H9 (cell line): ENCODE measurements at regions not wholly inside any gene's neighbourhood (a gene's known extent, or its start where the extent isn't known, plus 50 kb on each side); places are given as distances from the start of the nearest gene placed in this dataset.

ENCODE experiments used
- DNase-seq: peaks from one replicate; pipeline ENCODE4 v3.0.0-alpha.2; 2017
- H2AFZ ChIP-seq: one replicate; pipeline ENCODE4 v1.6.1; 2013; ENCODE audit warnings: mild to moderate bottlenecking, low read length, control low read depth, moderate library complexity
- H2AK5ac ChIP-seq: 2 replicates; pipeline ENCODE4 v1.6.1; 2013; ENCODE audit warnings: low read length, control low read depth, mixed read lengths; ENCODE audit not compliant: insufficient read length
- H2BK120ac ChIP-seq: one replicate; pipeline ENCODE4 v1.6.1; 2013; ENCODE audit warnings: low read depth, mild to moderate bottlenecking, low read length, control low read depth, inconsistent platforms; ENCODE audit not compliant: poor library complexity, severe bottlenecking
- H2BK12ac ChIP-seq: 2 replicates; pipeline ENCODE4 v1.6.1; 2013; ENCODE audit warnings: low read length, control low read depth, mixed read lengths, low read depth; ENCODE audit not compliant: insufficient read length
- H2BK15ac ChIP-seq: 2 replicates; pipeline ENCODE4 v1.6.1; 2013; ENCODE audit warnings: low read depth, low read length, control low read depth
- H2BK20ac ChIP-seq: one replicate; pipeline ENCODE4 v1.6.1; 2013; ENCODE audit warnings: low read depth, mild to moderate bottlenecking, low read length, control low read depth, inconsistent platforms; ENCODE audit not compliant: poor library complexity, severe bottlenecking
- H2BK5ac ChIP-seq: 2 replicates; pipeline ENCODE4 v1.6.1; 2013; ENCODE audit warnings: low read length, control low read depth, mixed read lengths; ENCODE audit not compliant: insufficient read length
- H3K14ac ChIP-seq: 2 replicates; pipeline ENCODE4 v1.6.1; 2013; ENCODE audit warnings: low read length, control low read depth; ENCODE audit not compliant: insufficient read depth
- H3K18ac ChIP-seq: 2 replicates; pipeline ENCODE4 v1.6.1; 2013; ENCODE audit warnings: low read depth, mild to moderate bottlenecking, mixed read lengths, low read length, control low read depth; ENCODE audit not compliant: insufficient read length
- H3K23ac ChIP-seq: 2 replicates; pipeline ENCODE4 v1.6.1; 2013; ENCODE audit warnings: low read length, control low read depth, mixed read lengths, low read depth; ENCODE audit not compliant: insufficient read length
- H3K23me2 ChIP-seq: 2 replicates; pipeline ENCODE4 v1.6.1; 2013; ENCODE audit warnings: low read depth, mild to moderate bottlenecking, mixed read lengths, low read length, control low read depth; ENCODE audit not compliant: insufficient read length, poor library complexity, severe bottlenecking
- H3K27ac ChIP-seq: 2 replicates; pipeline ENCODE4 v1.5.1; 2013; ENCODE audit warnings: low read length, control low read depth, mixed read lengths, low read depth; ENCODE audit not compliant: insufficient read length
- H3K27me3 ChIP-seq: 2 replicates; pipeline ENCODE4 v1.6.1; 2013; ENCODE audit warnings: low read length, control low read depth, inconsistent platforms; ENCODE audit not compliant: insufficient read depth
- H3K4ac ChIP-seq: 2 replicates; pipeline ENCODE4 v1.6.1; 2013; ENCODE audit warnings: low read depth, mild to moderate bottlenecking, control low read depth, inconsistent platforms, low read length, moderate library complexity
- H3K4me1 ChIP-seq: 2 replicates; pipeline ENCODE4 v1.6.1; 2013; ENCODE audit warnings: low read length, control low read depth, inconsistent platforms; ENCODE audit not compliant: insufficient read depth
- H3K4me2 ChIP-seq: 2 replicates; pipeline ENCODE4 v1.6.1; 2013; ENCODE audit warnings: low read length, control low read depth, mixed read lengths; ENCODE audit not compliant: insufficient read length, insufficient read depth
- H3K56ac ChIP-seq: 2 replicates; pipeline ENCODE4 v1.6.1; 2013; ENCODE audit warnings: low read depth, mild to moderate bottlenecking, mixed read lengths, low read length, control low read depth; ENCODE audit not compliant: insufficient read length
- H3K79me1 ChIP-seq: 2 replicates; pipeline ENCODE4 v1.6.1; 2013; ENCODE audit warnings: low read depth, mild to moderate bottlenecking, moderate library complexity, low read length, control low read depth, inconsistent platforms; ENCODE audit not compliant: insufficient read depth, poor library complexity, severe bottlenecking
- H3K79me2 ChIP-seq: 2 replicates; pipeline ENCODE4 v1.6.1; 2013; ENCODE audit warnings: low read length, control low read depth, inconsistent platforms; ENCODE audit not compliant: insufficient read depth
- H3K9ac ChIP-seq: 2 replicates; pipeline ENCODE4 v1.6.1; 2013; ENCODE audit warnings: low read length, control low read depth, mixed read lengths; ENCODE audit not compliant: insufficient read length; ENCODE audit errors: extremely low read depth
- H3K9me3 ChIP-seq: one replicate; pipeline ENCODE4 v1.6.1; 2013; ENCODE audit warnings: low read depth, low read length, inconsistent platforms; ENCODE audit not compliant: control insufficient read depth
- H3T11ph ChIP-seq: one replicate; pipeline ENCODE4 v1.6.1; 2013; ENCODE audit warnings: mild to moderate bottlenecking, low read length, control low read depth, inconsistent platforms
- H4K20me1 ChIP-seq: one replicate; pipeline ENCODE4 v1.6.1; 2013; ENCODE audit not compliant: control insufficient read depth, insufficient read length, insufficient read depth
- H4K5ac ChIP-seq: 2 replicates; pipeline ENCODE4 v1.6.1; 2013; ENCODE audit warnings: low read depth, mild to moderate bottlenecking, mixed read lengths, low read length, control low read depth; ENCODE audit not compliant: insufficient read length
- H4K8ac ChIP-seq: replicated peaks from 2 replicates; pipeline ENCODE4 v1.6.1; 2013; ENCODE audit warnings: low read length, control low read depth, mixed read lengths, low read depth; ENCODE audit not compliant: insufficient read length
- H4K91ac ChIP-seq: 2 replicates; pipeline ENCODE4 v1.6.1; 2013; ENCODE audit warnings: low read depth, mild to moderate bottlenecking, moderate library complexity, mixed read lengths, low read length, control low read depth; ENCODE audit not compliant: insufficient read length
- H3K27ac Mint-ChIP-seq, 3 experiments: 2 replicates in 2 of 3; 3 replicates in 1 of 3; pipeline ENCODE4 v1.8.0; 2020 to 2021; ENCODE audit warnings: mixed read lengths in 3 of 3, mild to moderate bottlenecking in 1 of 3, moderate library complexity in 1 of 3
- H3K27me3 Mint-ChIP-seq: 2 replicates; pipeline ENCODE4 v1.8.0; 2021; ENCODE audit warnings: low read depth, mild to moderate bottlenecking, moderate library complexity, mixed read lengths
- H3K36me3 Mint-ChIP-seq, 3 experiments: 2 replicates in 2 of 3; 3 replicates in 1 of 3; pipeline ENCODE4 v1.8.0; 2020 to 2021; ENCODE audit warnings: low read depth in 3 of 3, mixed read lengths in 3 of 3; ENCODE audit not compliant: insufficient read depth in 1 of 3
- H3K4me1 Mint-ChIP-seq, 2 experiments: 2 replicates each; pipeline ENCODE4 v1.8.0; 2020; ENCODE audit warnings: mixed read lengths in 2 of 2
- H3K4me3 Mint-ChIP-seq, 2 experiments: 2 replicates in 1 of 2; 3 replicates in 1 of 2; pipeline ENCODE4 v1.8.0; 2020 to 2021; ENCODE audit warnings: mild to moderate bottlenecking in 2 of 2, mixed read lengths in 2 of 2, moderate library complexity in 1 of 2
- H3K9me3 Mint-ChIP-seq, 2 experiments: 2 replicates in 1 of 2; 3 replicates in 1 of 2; pipeline ENCODE4 v1.8.0; 2020; ENCODE audit warnings: mild to moderate bottlenecking in 2 of 2, mixed read lengths in 2 of 2, moderate library complexity in 1 of 2
- CTCF ChIP-seq: fragments of 200-600 bp; sonication (generic); conservative IDR thresholded peaks from 3 replicates; pipeline ENCODE4 v1.8.0; 2021; ENCODE audit warnings: antibody characterized with exemption, mild to moderate bottlenecking
- WGBS: extraction: QIAGEN DNeasy Blood & Tissue Kit; methylation state at CpG from one replicate; pipeline ENCODE4 v1.1.7; 2013; ENCODE audit warnings: missing lambda C conversion rate, low lambda C conversion rate, mixed read lengths; ENCODE audit not compliant: insufficient read length; ENCODE audit errors: extremely low coverage; 5-methylcytosine and 5-hydroxymethylcytosine counted together

- no peak overlapping the region for H2AK5ac ChIP-seq
- H2BK120ac ChIP-seq, result no peak overlapping the region
- Mint-ChIP-seq H3K4me1 (peaks cover 4 to 9% of the 10 kb centered on the region in 2 experiments; a peak in 3 of 4 replicates), H3K9me3 (no peaks in the 10 kb centered on the region), H3K27ac (no peak overlapping the region; a peak in 1 of 7 replicates), H3K27me3 (peaks cover 11% of the 10 kb centered on the region), H3K36me3 (no peaks in the 10 kb centered on the region), H3K4me3 (no peak overlapping the region)
- H3K4me1 ChIP-seq, result no peaks in the 10 kb centered on the region
- no peak overlapping the region for H3K4ac ChIP-seq
- H3K27ac ChIP-seq, result no peak overlapping the region
- no peak overlapping the region for H3K23ac ChIP-seq
- no peaks in the 10 kb centered on the region for H3K79me2 ChIP-seq
- H2BK15ac ChIP-seq, result no peak overlapping the region
- H3K18ac ChIP-seq, result no peak overlapping the region
- no peaks in the 10 kb centered on the region for H4K20me1 ChIP-seq
- H3K23me2 ChIP-seq, result no peaks in the 10 kb centered on the region
- TF ChIP-seq CTCF, result no peak
- no peak overlapping the region for H3K4me2 ChIP-seq
- no peaks in the 10 kb centered on the region for H3K9me3 ChIP-seq
- no peak overlapping the region for H2BK5ac ChIP-seq
- H3K56ac ChIP-seq, result no peak overlapping the region
- no peak overlapping the region for H4K91ac ChIP-seq
- H4K5ac ChIP-seq, result no peak overlapping the region
- H2AFZ ChIP-seq, result no peak overlapping the region
- H2BK12ac ChIP-seq, result no peak overlapping the region
- no peak overlapping the region for H3K14ac ChIP-seq
- H3K79me1 ChIP-seq, result no peaks in the 10 kb centered on the region
- no peak overlapping the region for H3K9ac ChIP-seq
- H3T11ph ChIP-seq, result no peak overlapping the region
- H3K27me3 ChIP-seq, result no peaks in the 10 kb centered on the region
- WGBS, result no CpG with 5 or more reads among the region's 7 CpGs
- no peak overlapping the region for H4K8ac ChIP-seq
- no peak overlapping the region for H2BK20ac ChIP-seq
- DNase-seq, result no peak
Observed at GRCh38 chr2:236909802-236910201, 175.9 kb upstream of the COPS8 start.
